ENCODE measurements at regions not wholly inside any gene's neighbourhood (a gene's known extent, or its start where the extent isn't known, plus 50 kb on each side); places are given as distances from the start of the nearest gene placed in this dataset.

DNA sequence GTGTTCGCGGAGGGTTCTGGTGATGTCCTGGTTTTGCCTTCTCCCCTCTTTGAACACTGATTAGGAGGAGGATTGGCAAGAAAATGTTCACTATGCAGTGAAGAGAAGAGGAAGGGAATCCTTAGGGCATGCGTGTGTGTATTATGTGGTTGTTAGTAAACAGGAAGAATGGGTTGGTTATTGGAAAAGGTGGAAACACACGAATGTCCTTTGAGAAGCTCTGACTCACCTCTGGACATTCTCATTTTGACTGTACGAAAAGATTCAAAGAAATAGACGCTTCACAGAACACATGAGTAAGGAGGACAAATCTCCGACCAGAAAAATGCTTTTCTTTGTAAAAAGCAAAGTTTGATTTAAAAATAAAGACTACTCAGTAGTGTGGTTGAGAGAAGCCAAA lies 188.8 kb upstream of the PRICKLE2 start:
- TF ChIP-seq BRCA1 (CRISPR knock-in tag; IDR thresholded peaks at IDR 0.05) (no peak), PAF1 (CRISPR knock-in tag; IDR thresholded peaks at IDR 0.05) (no peak), ZNF333 (CRISPR knock-in tag; IDR thresholded peaks at IDR 0.05; ENCODE audit: borderline replicate concordance) (no peak), POLR2A (IDR thresholded peaks at IDR 0.05; ENCODE audit: insufficient read depth in 1 of 2, low read depth in 2 of 2, low read length in 2 of 2) (no peak), NFIC (IDR thresholded peaks at IDR 0.05; ENCODE audit: low read length) (no peak), TOPORS (CRISPR knock-in tag; IDR thresholded peaks at IDR 0.05) (no peak), ZFP36 (IDR thresholded peaks at IDR 0.05; ENCODE audit: borderline replicate concordance, low read depth, low read length, partially characterized antibody) (no peak), RAD21 (CRISPR knock-in tag; IDR thresholded peaks at IDR 0.05) (no peak)
- TF ChIP-seq, protein P1, sequence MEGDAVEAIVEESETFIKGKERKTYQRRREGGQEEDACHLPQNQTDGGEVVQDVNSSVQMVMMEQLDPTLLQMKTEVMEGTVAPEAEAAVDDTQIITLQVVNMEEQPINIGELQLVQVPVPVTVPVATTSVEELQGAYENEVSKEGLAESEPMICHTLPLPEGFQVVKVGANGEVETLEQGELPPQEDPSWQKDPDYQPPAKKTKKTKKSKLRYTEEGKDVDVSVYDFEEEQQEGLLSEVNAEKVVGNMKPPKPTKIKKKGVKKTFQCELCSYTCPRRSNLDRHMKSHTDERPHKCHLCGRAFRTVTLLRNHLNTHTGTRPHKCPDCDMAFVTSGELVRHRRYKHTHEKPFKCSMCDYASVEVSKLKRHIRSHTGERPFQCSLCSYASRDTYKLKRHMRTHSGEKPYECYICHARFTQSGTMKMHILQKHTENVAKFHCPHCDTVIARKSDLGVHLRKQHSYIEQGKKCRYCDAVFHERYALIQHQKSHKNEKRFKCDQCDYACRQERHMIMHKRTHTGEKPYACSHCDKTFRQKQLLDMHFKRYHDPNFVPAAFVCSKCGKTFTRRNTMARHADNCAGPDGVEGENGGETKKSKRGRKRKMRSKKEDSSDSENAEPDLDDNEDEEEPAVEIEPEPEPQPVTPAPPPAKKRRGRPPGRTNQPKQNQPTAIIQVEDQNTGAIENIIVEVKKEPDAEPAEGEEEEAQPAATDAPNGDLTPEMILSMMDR (CRISPR knock-in tag; IDR thresholded peaks at IDR 0.05), result no peak

Measured in HepG2 (cell line).